ENCODE measurements at regions not wholly inside any gene's neighbourhood (a gene's known extent, or its start where the extent isn't known, plus 50 kb on each side); places are given as distances from the start of the nearest gene placed in this dataset.

GRCh38 chr4:91751961-91752360 is 551.8 kb upstream of the GRID2 start:
- ChIA-PET CTCF (no interaction called here), POLR2A (no interaction called here)
- Mint-ChIP-seq H3K4me3 (no peak overlapping the region), H3K27me3 (ENCODE audit: low read depth) (no peaks in the 10 kb centered on the region), H3K4me1 (0 out of 2 replicates have a peak, but pooled peaks cover 7% of the 10 kb centered on the region), H3K36me3 (no peaks in the 10 kb centered on the region), H3K9me3 (peaks cover 3% of the 10 kb centered on the region; the same call in 1 of the 2 replicates), H3K27ac (no peak overlapping the region)
- TF ChIP-seq ZNF317 (CRISPR knock-in tag; IDR thresholded peaks at IDR 0.05; ENCODE audit: borderline replicate concordance, low read depth) = no peak
- TF ChIP-seq TEAD1 (CRISPR knock-in tag; IDR thresholded peaks at IDR 0.05) = no peak
- TF ChIP-seq ZNF416 (CRISPR knock-in tag; IDR thresholded peaks at IDR 0.05) = no peak
- TF ChIP-seq, protein P1, sequence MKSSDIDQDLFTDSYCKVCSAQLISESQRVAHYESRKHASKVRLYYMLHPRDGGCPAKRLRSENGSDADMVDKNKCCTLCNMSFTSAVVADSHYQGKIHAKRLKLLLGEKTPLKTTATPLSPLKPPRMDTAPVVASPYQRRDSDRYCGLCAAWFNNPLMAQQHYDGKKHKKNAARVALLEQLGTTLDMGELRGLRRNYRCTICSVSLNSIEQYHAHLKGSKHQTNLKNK (CRISPR knock-in tag; IDR thresholded peaks at IDR 0.05) = no peak
- no peak for TF ChIP-seq ZNF219 (CRISPR knock-in tag; IDR thresholded peaks at IDR 0.05; ENCODE audit: borderline replicate concordance)
- TF ChIP-seq GTF2I (CRISPR knock-in tag; conservative IDR thresholded peaks at IDR 0.05) = no peak
- no peak for TF ChIP-seq CBFB (CRISPR knock-in tag; IDR thresholded peaks at IDR 0.05; ENCODE audit: low read depth)
- no peak for TF ChIP-seq HMGA2 (CRISPR knock-in tag; IDR thresholded peaks at IDR 0.05)
- no peak for TF ChIP-seq E2F4 (CRISPR knock-in tag; IDR thresholded peaks at IDR 0.05; ENCODE audit: borderline replicate concordance, low read depth)
- TF ChIP-seq PRRX2 (CRISPR knock-in tag; IDR thresholded peaks at IDR 0.05) = no peak
- TF ChIP-seq MXD4 (CRISPR knock-in tag; IDR thresholded peaks at IDR 0.05; ENCODE audit: borderline replicate concordance) = no peak
- no peak for TF ChIP-seq ELF4 (CRISPR knock-in tag; IDR thresholded peaks at IDR 0.05; ENCODE audit: low read depth)
- no peak for TF ChIP-seq JUN (CRISPR knock-in tag; IDR thresholded peaks at IDR 0.05)
- TF ChIP-seq SMAD3 (CRISPR knock-in tag; IDR thresholded peaks at IDR 0.05; ENCODE audit: borderline replicate concordance) = no peak
- TF ChIP-seq TEAD4 (CRISPR knock-in tag; IDR thresholded peaks at IDR 0.05) = no peak
- no peak for TF ChIP-seq STAT6 (CRISPR knock-in tag; conservative IDR thresholded peaks at IDR 0.05; ENCODE audit: low read depth)
- TF ChIP-seq FOXK1 (CRISPR knock-in tag; IDR thresholded peaks at IDR 0.05) = no peak
- TF ChIP-seq TCF7 (CRISPR knock-in tag; IDR thresholded peaks at IDR 0.05; ENCODE audit: low read depth) = no peak
- DNase-seq (ENCODE audit: low spot score) = no peak
- ATAC-seq = no peak

DNA sequence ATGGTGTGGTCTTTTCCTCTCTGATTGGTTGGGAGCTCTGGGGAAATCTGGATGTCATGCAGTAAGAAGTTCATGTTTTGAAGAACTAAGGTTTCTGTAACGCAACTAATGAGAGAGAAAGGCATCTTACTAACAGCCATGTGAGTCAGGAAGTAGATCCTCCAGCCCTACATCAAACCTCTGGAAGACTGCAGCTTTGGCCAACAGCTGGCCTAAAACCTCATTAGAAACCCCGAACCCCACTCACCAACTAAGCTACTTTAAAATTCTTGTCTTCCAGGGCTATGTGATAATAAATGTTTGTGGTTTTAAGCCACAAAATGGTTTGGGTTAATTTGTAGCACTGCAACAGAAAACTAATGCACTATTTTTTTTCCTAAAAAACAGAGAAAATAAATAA is 549.0 kb upstream of the GRID2 start:
- ATAC-seq = no peak
- Mint-ChIP-seq H3K4me1 (0 out of 2 replicates have a peak, but pooled peaks cover 7% of the 10 kb centered on the region), H3K27me3 (ENCODE audit: low read depth) (no peaks in the 10 kb centered on the region), H3K36me3 (no peaks in the 10 kb centered on the region), H3K4me3 (no peak overlapping the region), H3K9me3 (peaks cover 3% of the 10 kb centered on the region; the same call in 1 of the 2 replicates), H3K27ac (no peak overlapping the region)
- CTCF ChIA-PET = no interaction called here
- DNase-seq (ENCODE audit: low spot score) = no peak
- POLR2A ChIA-PET = no interaction called here
- no peak for TF ChIP-seq NR2C2 (CRISPR knock-in tag; IDR thresholded peaks at IDR 0.05)
- TF ChIP-seq IRF1 (CRISPR knock-in tag; IDR thresholded peaks at IDR 0.05) = no peak
- no peak for TF ChIP-seq STAT6 (CRISPR knock-in tag; conservative IDR thresholded peaks at IDR 0.05; ENCODE audit: low read depth)
- TF ChIP-seq ATF1 (CRISPR knock-in tag; IDR thresholded peaks at IDR 0.05) = no peak
- TF ChIP-seq NFE2L1 (CRISPR knock-in tag; IDR thresholded peaks at IDR 0.05) = no peak
- TF ChIP-seq NFYB (CRISPR knock-in tag; conservative IDR thresholded peaks at IDR 0.05; ENCODE audit: low read depth) = no peak
- no peak for TF ChIP-seq SMAD4 (CRISPR knock-in tag; IDR thresholded peaks at IDR 0.05)
- TF ChIP-seq, protein P2, sequence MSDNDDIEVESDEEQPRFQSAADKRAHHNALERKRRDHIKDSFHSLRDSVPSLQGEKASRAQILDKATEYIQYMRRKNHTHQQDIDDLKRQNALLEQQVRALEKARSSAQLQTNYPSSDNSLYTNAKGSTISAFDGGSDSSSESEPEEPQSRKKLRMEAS (CRISPR knock-in tag; IDR thresholded peaks at IDR 0.05) = no peak
